ENCODE measurements at regions not wholly inside any gene's neighbourhood (a gene's known extent, or its start where the extent isn't known, plus 50 kb on each side); places are given as distances from the start of the nearest gene placed in this dataset.
"Not testable (repeated sequence)": the region's sequence is repeated elsewhere in the genome, so short reads cannot be mapped to it uniquely, and the experiment has no call there.

GRCh38 chr6:132202574-132202973 lies 198.7 kb downstream of the MOXD1 start:
- no peak for DNase-seq (ENCODE audit: low read depth in 4 of 4, low spot score in 2 of 4)

DNA sequence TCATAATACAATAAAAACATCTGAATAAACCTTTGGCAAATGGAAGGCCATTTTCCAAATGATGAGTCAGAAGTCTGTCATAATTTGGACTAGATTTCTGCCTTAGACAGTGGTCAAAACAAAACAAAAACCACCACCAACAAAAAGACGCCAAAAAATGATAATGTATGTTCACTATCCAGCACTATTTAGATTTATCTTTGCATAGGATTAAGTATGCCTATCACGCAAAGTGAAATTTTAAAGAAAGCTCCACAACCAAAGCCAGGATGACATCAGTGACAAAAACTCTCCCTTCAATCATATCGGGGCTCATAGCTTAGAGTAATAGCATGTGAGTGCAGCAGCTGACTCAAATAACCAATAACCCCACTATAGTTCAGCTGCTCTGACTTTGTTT lies 201.9 kb downstream of the MOXD1 start:
- DNase-seq (ENCODE audit: low read depth in 4 of 4, low spot score in 2 of 4), result no peak

- DNase-seq (ENCODE audit: low read depth in 4 of 4, low spot score in 2 of 4), result no peak
These were observed 202.4 kb downstream of the MOXD1 start for GRCh38 chr6:132198896-132199295.

DNA sequence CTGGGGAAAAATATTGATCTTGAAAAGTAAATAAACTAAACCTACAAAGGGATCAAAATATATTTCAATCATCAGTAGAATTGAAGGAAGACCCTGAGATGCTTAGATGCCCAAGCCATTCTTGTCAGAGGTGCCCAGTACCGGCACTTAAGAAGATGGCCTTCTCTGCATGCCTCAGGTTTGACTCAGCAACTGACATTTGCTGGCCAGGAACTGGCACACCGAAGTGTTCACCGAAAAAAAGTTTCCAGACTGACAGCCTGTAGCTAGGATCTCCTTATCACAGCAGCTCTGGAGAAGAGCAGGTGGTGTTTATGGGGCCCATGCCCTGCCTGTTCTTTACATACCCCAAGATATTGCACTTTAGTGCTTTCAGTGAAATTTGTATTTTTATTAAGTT lies 203.2 kb downstream of the MOXD1 start:
- no peak for DNase-seq (ENCODE audit: low read depth in 4 of 4, low spot score in 2 of 4)

GRCh38 chr6:132194529-132194928 lies 206.7 kb downstream of the MOXD1 start:
- DNase-seq (ENCODE audit: low read depth in 4 of 4, low spot score in 2 of 4), result no peak

DNA sequence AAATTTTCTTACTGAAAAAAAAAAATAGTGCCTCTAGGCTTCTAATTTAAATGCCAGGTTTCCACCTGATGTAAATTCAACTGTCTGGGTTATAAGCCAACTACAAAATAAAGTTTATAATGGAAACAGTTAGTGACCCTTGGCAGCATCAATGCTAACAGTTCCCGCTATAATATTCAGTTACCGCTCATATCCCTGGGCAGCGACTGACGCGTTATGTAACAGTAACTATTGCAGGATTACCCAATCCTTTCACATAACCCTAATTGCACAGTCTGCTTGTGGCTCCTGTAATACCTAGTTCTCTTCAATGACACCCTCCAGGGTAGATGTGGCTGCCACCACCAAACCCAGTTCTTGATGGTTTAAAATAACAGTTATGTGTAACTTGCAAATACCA lies 208.6 kb downstream of the MOXD1 start:
- no peak for DNase-seq (ENCODE audit: low read depth in 4 of 4, low spot score in 2 of 4)

DNA sequence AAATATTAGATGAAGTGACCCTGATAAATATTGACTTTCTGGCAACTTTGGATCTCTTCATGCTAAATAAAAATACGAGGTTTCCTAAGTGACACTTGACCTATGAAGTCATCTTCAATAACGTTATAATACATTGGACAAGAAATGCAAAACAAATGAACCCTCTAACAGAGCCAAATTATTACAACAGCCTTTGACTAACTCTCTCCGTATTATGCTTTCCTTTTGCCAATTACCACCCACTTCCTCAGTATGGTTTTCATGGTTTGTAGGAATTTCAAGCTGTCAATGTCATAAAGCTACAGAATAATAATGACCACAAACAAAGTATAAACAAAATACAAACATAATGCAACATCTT lies 210.5 kb downstream of the MOXD1 start:
- DNase-seq (ENCODE audit: low read depth in 4 of 4, low spot score in 2 of 4), result no peak

- DNase-seq (ENCODE audit: low read depth in 4 of 4, low spot score in 2 of 4), result no peak
These were observed 211.0 kb downstream of the MOXD1 start for GRCh38 chr6:132190097-132190814.

DNA sequence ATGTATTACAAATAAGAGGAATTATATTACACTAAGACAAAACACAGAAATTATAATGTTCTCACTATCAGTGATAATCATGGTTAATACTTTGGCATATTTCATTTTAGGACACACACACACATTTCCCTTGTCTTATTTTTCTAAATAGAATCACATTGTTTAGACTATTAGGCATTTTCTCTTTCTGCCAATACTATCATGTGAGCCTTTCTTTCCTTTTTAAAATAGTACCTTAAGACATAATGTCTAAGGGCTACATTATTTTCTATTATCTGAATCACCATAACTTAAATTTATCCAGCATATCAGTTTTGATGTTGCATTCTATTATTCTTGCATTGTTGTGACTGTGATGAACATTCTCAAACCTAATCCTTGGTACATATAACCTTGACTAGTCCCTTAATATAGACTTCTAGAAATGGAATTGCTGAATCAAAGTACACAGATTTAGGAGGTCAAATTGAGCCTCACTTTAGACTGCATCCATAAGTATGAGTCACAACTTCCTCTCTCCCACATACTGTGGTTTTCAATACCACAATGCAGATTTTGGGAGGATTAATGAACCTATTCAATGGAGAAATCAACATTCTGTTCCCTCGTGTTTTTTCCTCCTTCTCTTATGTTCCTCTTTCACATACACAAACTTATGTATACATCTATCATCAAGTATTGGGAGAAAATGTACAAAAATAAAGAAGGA lies 212.6 kb downstream of the MOXD1 start:
- no peak for DNase-seq (ENCODE audit: low read depth in 4 of 4, low spot score in 2 of 4)

DNA sequence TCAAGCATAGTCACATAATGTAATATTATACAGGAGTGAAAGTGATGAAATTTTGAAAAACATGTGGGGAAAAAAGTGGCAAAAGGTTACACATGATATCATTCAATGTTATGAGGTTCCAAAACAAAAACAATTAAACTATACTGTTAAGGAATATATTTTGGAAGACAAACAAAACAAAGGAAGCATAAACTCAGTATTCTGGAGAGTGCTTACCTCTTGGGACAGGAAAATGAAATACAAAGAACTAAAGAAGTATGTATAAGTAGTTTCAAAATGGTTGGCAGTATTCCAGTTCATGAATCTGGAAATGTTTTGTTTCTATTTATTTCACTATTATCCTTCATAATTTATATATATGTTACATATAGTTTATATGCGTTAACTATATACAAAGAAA lies 213.5 kb downstream of the MOXD1 start:
- no peak for DNase-seq (ENCODE audit: low read depth in 4 of 4, low spot score in 2 of 4)

DNA sequence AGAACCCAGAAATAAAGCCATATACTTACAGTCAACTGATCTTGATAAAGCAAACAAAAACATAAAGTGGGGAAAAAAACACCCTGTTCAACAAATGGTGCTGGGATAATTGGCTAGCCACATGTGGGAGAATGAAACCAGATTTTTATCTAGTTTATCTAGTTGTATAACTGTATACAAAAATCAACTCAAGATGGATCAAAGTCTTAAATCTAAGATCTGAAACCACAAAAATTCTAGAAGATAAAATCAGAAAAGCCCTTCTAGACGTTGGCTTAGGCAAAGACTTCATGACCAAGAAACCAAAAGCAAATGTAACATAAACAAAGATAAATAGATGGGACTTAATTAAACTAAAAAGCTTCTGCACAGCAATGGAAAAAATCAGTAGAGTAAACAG lies 216.3 kb downstream of the MOXD1 start:
- not testable (repeated sequence) for DNase-seq (ENCODE audit: low read depth in 4 of 4, low spot score in 2 of 4)

- DNase-seq (ENCODE audit: low read depth in 4 of 4, low spot score in 2 of 4), result no peak
These were observed 221.3 kb downstream of the MOXD1 start for GRCh38 chr6:132179955-132180354.

- DNase-seq (ENCODE audit: low read depth in 4 of 4, low spot score in 2 of 4), result no peak
These were observed 223.7 kb upstream of the CCN2 start for GRCh38 chr6:132174919-132175318.

DNA sequence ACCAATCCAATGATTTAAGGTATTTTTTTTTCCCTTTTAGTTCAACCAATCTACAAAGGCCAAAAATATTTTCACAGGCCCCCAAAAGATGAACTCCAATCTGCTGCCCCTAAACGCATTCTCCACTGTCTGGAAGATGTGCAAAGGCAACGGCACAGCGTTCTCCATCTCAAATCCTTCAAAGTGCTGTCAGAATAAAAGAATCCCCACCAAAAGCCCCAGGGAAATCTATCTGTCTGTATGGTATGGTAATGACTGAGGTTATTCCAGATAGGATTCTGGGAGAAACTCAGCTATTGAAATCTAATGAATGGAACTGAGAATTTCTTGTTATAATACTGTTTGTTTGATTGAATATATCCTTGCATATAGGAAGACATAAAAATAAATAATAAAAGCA lies 217.8 kb upstream of the CCN2 start:
- no peak for DNase-seq (ENCODE audit: low read depth in 4 of 4, low spot score in 2 of 4)

DNA sequence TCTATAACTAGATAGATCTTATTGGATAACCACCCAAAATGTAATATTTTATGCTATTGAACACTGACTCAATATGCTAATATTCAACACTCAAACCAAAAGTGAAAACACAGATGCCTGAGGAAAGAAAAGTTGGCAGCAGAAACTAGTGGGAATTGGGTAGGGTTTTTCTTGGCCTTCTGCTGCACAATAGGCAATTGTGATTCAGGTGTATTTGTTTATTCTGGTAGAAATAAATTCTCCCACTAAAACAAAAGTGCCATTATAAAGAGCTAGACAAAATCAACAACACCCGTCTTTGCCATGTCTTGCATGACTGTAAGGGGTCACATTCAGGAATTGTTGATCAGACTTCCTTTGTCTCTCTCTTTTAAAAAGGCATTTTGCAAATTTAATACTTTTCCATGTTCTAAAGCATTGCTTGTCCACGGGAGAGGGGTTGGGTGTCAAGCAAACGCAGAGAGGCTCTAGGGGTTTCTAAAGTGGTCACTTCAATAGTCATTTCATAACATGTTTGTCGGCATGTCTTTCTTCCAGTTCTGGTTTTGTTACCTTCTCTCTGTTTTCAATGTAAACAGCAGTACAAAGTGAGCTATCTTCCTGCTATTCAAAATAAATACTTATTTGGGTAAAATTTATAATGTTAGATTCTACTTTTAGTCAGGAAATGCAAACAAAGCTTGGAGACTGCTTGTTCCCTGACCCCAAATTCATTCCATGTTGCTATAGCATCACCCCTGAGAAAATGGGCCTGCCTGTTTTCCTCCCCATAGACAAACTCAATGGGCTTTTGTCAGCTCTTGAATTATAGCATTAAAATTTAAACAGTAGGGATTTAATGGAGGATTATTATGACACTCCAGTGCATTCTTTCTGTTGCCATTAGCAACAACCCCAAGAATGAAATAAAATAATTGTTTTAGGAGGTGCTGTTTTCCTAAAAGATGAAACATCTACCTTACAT lies 217.0 kb upstream of the CCN2 start:
- DNase-seq (ENCODE audit: low read depth in 4 of 4, low spot score in 2 of 4), result no peak

GRCh38 chr6:132166526-132167051 lies 215.4 kb upstream of the CCN2 start:
- DNase-seq (ENCODE audit: low read depth in 4 of 4, low spot score in 2 of 4), result no peak

GRCh38 chr6:132165677-132166076 lies 214.5 kb upstream of the CCN2 start:
- DNase-seq (ENCODE audit: low read depth in 4 of 4, low spot score in 2 of 4), result no peak

DNA sequence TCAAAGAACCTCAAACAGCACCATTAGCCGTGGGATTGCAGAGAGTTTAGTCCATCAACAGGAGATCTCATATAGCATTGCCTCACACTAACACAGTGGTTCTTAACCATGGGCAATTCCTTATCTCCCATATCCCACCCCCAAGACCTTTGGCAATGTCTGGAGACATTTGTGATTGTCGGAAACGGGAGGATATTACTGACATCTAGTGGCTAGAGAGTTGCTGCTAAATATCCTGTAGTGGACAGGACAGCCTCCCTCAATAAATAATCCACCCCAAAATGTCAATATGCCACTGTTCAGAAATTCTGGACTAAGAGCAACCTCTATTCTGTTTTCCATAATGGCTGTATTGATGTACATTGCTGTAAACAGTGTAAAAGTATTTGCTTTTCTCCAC lies 210.1 kb upstream of the CCN2 start:
- no peak for DNase-seq (ENCODE audit: low read depth in 4 of 4, low spot score in 2 of 4)

DNA sequence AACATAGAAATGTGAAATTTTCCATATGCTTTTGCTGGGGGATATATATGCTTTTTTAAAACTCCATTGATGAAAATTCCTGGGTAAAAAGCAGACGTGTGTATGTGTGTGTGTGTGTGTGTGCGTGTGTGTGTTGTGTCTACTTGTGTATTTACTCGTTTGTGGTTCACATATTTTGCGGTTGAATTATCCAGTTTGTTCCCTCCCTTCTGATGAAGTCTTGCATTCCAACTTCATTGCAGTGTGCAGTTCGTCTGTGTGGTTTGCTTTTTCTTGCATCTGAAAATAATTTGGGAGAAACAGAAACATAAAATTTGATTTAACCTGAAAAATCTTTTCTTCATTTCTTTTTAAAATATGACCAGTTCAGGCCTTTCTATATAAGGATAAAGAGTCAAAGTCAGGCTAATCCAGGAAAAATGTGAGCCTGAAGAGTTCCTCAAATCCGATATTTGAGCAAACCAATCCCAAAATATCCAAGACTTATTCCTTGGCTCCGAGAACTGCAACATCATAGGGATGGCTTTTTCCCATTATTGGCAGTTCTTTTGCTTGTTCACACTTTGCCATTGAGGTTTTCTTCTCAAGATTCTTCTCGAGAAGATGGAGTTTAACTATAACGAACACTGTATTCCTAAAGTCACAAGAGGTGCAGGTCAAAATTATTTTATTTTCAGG lies 202.2 kb upstream of the CCN2 start:
- DNase-seq (ENCODE audit: low read depth in 4 of 4, low spot score in 2 of 4), result peak in 2 of 4 donors; percentile 24 to 28

GRCh38 chr6:132147530-132148011 lies 196.4 kb upstream of the CCN2 start:
- DNase-seq (ENCODE audit: low read depth in 4 of 4, low spot score in 2 of 4), result no peak

Measured in left renal cortex interstitium (tissue), 4 donors.